Lower leg skin (tissue), 3 donors: ENCODE measurements at regions not wholly inside any gene's neighbourhood (a gene's known extent, or its start where the extent isn't known, plus 50 kb on each side); places are given as distances from the start of the nearest gene placed in this dataset.

ENCODE experiments used
- CTCF ChIP-seq, 3 donors: fragments of 450-650 bp; IDR thresholded peaks; one replicate each; pipeline ENCODE4 v1.5.1; 2016; ENCODE audit warnings: antibody characterized with exemption in 3 of 3, mild to moderate bottlenecking in 3 of 3, moderate library complexity in 2 of 3
- POLR2A ChIP-seq, 2 donors: fragments of 450-650 bp; IDR thresholded peaks; one replicate each; pipeline ENCODE4 v1.6.1; 2016 to 2017; ENCODE audit warnings: antibody characterized with exemption in 2 of 2, mild to moderate bottlenecking in 1 of 2, moderate library complexity in 1 of 2

GRCh38 chr6:128803911-128804310 is 79.0 kb upstream of the LAMA2 start:
- TF ChIP-seq CTCF (IDR thresholded peaks at IDR 0.05) (no peak), POLR2A (IDR thresholded peaks at IDR 0.05) (no peak)
